ENCODE measurements at regions not wholly inside any gene's neighbourhood (a gene's known extent, or its start where the extent isn't known, plus 50 kb on each side); places are given as distances from the start of the nearest gene placed in this dataset.

GRCh38 chr11:45339729-45340519 is 53.8 kb upstream of the SYT13 start:
- TF ChIP-seq CTCF (IDR thresholded peaks at IDR 0.05; ENCODE audit: low read length) (peak; percentile 92), EZH2 (optimal IDR thresholded peaks at IDR 0.05; ENCODE audit: low read depth, low read length) (no peak), EZH2phosphoT487 (IDR thresholded peaks at IDR 0.05; ENCODE audit: low read length) (no peak)

Measured in MM.1S (cell line).